ENCODE measurements at regions not wholly inside any gene's neighbourhood (a gene's known extent, or its start where the extent isn't known, plus 50 kb on each side); places are given as distances from the start of the nearest gene placed in this dataset.

GRCh38 chr1:50268049-50268448, 155.2 kb downstream of the DMRTA2 start:
- TF ChIP-seq, protein P1, sequence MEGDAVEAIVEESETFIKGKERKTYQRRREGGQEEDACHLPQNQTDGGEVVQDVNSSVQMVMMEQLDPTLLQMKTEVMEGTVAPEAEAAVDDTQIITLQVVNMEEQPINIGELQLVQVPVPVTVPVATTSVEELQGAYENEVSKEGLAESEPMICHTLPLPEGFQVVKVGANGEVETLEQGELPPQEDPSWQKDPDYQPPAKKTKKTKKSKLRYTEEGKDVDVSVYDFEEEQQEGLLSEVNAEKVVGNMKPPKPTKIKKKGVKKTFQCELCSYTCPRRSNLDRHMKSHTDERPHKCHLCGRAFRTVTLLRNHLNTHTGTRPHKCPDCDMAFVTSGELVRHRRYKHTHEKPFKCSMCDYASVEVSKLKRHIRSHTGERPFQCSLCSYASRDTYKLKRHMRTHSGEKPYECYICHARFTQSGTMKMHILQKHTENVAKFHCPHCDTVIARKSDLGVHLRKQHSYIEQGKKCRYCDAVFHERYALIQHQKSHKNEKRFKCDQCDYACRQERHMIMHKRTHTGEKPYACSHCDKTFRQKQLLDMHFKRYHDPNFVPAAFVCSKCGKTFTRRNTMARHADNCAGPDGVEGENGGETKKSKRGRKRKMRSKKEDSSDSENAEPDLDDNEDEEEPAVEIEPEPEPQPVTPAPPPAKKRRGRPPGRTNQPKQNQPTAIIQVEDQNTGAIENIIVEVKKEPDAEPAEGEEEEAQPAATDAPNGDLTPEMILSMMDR (conservative IDR thresholded peaks at IDR 0.05; ENCODE audit: low read depth, low read length), result no peak
- no peak overlapping the region for H3K4me3 ChIP-seq (ENCODE audit: low read depth, low read length)
- DNase-seq (ENCODE audit: low read depth), result no peak

DNA sequence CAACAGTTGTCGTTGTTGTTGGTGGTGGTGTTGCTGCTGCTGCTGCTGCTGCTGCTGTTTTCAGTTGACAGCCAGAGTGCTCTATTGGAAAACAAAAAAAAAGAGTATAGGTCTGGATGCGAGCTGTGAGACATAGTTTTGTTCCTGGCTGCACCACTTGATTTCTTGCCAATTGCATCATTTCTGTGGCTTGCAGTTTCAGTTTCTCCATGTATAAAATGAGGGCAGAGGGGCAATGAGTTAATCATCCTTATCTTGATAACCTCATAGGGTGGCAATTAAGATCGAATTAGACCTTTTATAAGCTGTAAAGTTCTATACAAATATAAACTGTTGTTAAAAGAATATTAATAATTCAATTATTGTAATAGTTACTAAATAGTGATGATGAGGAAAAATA, 156.7 kb downstream of the DMRTA2 start:
- no peak overlapping the region for H3K4me3 ChIP-seq (ENCODE audit: low read depth, low read length)
- TF ChIP-seq, protein P1 (conservative IDR thresholded peaks at IDR 0.05; ENCODE audit: low read depth, low read length), result no peak
- peak; percentile 18 for DNase-seq (ENCODE audit: low read depth)

- TF ChIP-seq, protein P1 (conservative IDR thresholded peaks at IDR 0.05; ENCODE audit: low read depth, low read length), result no peak
- no peak overlapping the region for H3K4me3 ChIP-seq (ENCODE audit: low read depth, low read length)
- peak; percentile 9 for DNase-seq (ENCODE audit: low read depth)
These were observed 157.1 kb downstream of the ELAVL4 start for GRCh38 chr1:50265790-50266314.

DNA sequence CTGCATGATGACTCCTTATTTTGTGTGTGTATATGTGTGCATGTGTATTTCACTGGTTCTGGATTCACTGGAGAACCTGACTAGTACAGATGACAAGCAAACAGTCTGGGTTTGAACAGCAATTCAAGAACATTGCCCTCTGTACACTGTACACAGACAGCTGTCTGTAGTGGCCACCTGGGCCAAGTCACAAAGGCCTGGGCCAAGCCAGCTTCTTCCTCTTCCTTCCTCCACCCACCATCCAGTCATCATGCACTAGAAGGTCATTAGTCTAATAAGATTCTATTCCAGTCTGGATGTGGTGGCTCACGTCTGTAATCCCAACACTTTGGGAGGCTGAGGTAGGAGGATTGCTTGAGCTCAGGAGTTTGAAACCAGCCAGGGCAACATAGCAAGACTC, 155.9 kb downstream of the ELAVL4 start:
- no peak for DNase-seq (ENCODE audit: low read depth)
- TF ChIP-seq, protein P1 (conservative IDR thresholded peaks at IDR 0.05; ENCODE audit: low read depth, low read length), result no peak

DNA sequence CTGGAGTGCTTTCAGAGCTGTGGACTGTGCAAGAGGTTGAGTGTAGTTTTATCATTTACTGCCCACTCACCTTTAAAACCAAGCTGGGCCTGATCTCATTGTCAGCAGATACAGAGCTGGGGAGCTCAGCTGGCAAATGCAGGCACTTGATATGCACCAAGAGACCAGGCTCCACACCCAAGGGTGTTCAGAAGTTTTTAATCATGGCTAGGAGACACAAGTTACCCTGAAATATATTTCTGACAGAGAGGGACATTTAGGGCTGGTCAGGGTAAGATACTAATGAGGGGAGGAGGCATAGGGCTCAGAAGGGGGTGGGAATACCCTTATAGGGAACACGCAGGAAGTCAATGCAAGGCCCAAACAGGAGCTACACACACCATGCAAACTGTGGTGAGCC, 153.7 kb downstream of the ELAVL4 start:
- H3K4me3 ChIP-seq (ENCODE audit: low read depth, low read length), result no peak overlapping the region
- no peak for DNase-seq (ENCODE audit: low read depth)

More for the DNA sequence above, 155.9 kb downstream of the ELAVL4 start:
- H3K4me3 ChIP-seq (ENCODE audit: low read depth, low read length), result no peak overlapping the region

GRCh38 chr1:50261951-50262350, 153.2 kb downstream of the ELAVL4 start:
- H3K4me3 ChIP-seq (ENCODE audit: low read depth, low read length), result no peak overlapping the region
- TF ChIP-seq, protein P1 (conservative IDR thresholded peaks at IDR 0.05; ENCODE audit: low read depth, low read length), result no peak
- DNase-seq (ENCODE audit: low read depth), result no peak

More for the DNA sequence above, 153.7 kb downstream of the ELAVL4 start:
- TF ChIP-seq, protein P1 (conservative IDR thresholded peaks at IDR 0.05; ENCODE audit: low read depth, low read length), result no peak

- no peak overlapping the region for H3K4me3 ChIP-seq (ENCODE audit: low read depth, low read length)
- TF ChIP-seq, protein P1 (conservative IDR thresholded peaks at IDR 0.05; ENCODE audit: low read depth, low read length), result no peak
- DNase-seq (ENCODE audit: low read depth), result no peak
These were observed 149.4 kb downstream of the ELAVL4 start for GRCh38 chr1:50257940-50258685.
